Peyer's patch (tissue), 4 donors: ENCODE measurements at regions not wholly inside any gene's neighbourhood (a gene's known extent, or its start where the extent isn't known, plus 50 kb on each side); places are given as distances from the start of the nearest gene placed in this dataset.

Experiments used
- CTCF ChIP-seq, 6 experiments: fragments of 450-650 bp in 4 of 6; fragments of 200-600 bp in 2 of 6; sonication (generic) in 1 of 6; IDR thresholded peaks; one replicate each; pipeline ENCODE4 v1.5.1; 2017 to 2019; ENCODE audit warnings: antibody characterized with exemption in 6 of 6, mild to moderate bottlenecking in 3 of 6, moderate library complexity in 1 of 6
- POLR2A ChIP-seq, 2 donors: fragments of 450-650 bp; IDR thresholded peaks; one replicate each; pipeline ENCODE4 v1.5.1; 2017; ENCODE audit warnings: antibody characterized with exemption in 2 of 2, mild to moderate bottlenecking in 2 of 2, moderate library complexity in 2 of 2

- TF ChIP-seq POLR2A (IDR thresholded peaks at IDR 0.05) (no peak), CTCF (IDR thresholded peaks at IDR 0.05) (no peak)
Measured at GRCh38 chr19:31818798-31819105, 469.5 kb upstream of the TSHZ3 start.
